T-helper 1 cell treated with Interleukin-12 subunit alpha and Interleukin-12 subunit beta and Interleukin-4 antibody, amounts not matched to agents 30 μg/mL and 1 μg/mL, for 36 hours (primary cell): ENCODE measurements at regions not wholly inside any gene's neighbourhood (a gene's known extent, or its start where the extent isn't known, plus 50 kb on each side); places are given as distances from the start of the nearest gene placed in this dataset.
"Not testable (repeated sequence)": the region's sequence is repeated elsewhere in the genome, so short reads cannot be mapped to it uniquely, and the experiment has no call there.

ENCODE experiments used
- H3K27ac Mint-ChIP-seq: one replicate; pipeline ENCODE4 v1.8.0; 2021; ENCODE audit warnings: mild to moderate bottlenecking, mixed read lengths
- H3K27me3 Mint-ChIP-seq: one replicate; pipeline ENCODE4 v1.8.0; 2021; ENCODE audit warnings: low read depth, mixed read lengths
- H3K36me3 Mint-ChIP-seq: one replicate; pipeline ENCODE4 v1.8.0; 2021; ENCODE audit warnings: low read depth, mixed read lengths
- H3K4me1 Mint-ChIP-seq: one replicate; pipeline ENCODE4 v1.8.0; 2021; ENCODE audit warnings: low read depth, mixed read lengths
- H3K4me3 Mint-ChIP-seq: one replicate; pipeline ENCODE4 v1.8.0; 2021; ENCODE audit warnings: mild to moderate bottlenecking, moderate library complexity, mixed read lengths
- H3K9me3 Mint-ChIP-seq: one replicate; pipeline ENCODE4 v1.8.0; 2021; ENCODE audit warnings: mixed read lengths

DNA sequence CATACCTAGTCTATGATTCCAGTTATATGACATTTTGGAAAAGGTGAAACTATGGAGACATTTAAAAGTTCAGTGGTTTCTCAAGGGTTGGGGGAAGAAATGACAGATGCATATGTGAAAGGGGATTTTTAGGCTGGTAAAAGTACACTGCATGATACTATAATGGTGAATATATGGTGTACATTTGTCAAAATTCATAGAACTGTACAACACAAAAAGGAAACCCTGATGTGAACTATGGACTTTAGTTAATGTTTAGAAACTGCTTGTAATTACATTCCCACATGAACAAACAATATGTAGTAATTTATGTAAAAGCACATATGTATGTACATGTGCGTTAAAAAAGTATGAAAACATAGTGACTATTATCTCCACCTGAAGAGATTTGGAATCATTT is 907.3 kb upstream of the CITED2 start:
- Mint-ChIP-seq H3K27ac (no peak overlapping the region), H3K9me3 (no peaks in the 10 kb centered on the region), H3K36me3 (no peaks in the 10 kb centered on the region), H3K4me1 (no peaks in the 10 kb centered on the region), H3K4me3 (no peak overlapping the region), H3K27me3 (no peaks in the 10 kb centered on the region)

DNA sequence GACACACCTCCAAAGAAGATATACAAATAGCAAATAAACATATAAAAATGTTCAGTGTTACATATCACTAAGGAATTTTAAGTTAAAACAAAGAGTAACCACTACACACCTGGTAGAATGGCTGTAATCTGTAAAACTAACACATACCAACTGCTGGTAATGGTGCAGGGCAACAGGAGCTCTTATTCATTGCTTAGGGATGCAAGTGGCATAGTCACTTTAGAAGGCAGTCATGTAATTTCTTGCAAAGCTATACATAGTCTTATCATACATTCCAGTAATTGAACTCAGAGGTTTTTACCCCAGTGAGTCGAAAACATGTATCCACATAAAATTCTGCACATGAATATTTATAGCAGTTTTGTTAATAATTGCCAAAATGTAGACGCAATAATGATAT is 906.8 kb upstream of the CITED2 start:
- H3K4me3 Mint-ChIP-seq: no peak overlapping the region
- H3K9me3 Mint-ChIP-seq: no peaks in the 10 kb centered on the region
- H3K27me3 Mint-ChIP-seq: no peaks in the 10 kb centered on the region
- H3K27ac Mint-ChIP-seq: no peak overlapping the region
- H3K36me3 Mint-ChIP-seq: no peaks in the 10 kb centered on the region
- no peaks in the 10 kb centered on the region for H3K4me1 Mint-ChIP-seq

DNA sequence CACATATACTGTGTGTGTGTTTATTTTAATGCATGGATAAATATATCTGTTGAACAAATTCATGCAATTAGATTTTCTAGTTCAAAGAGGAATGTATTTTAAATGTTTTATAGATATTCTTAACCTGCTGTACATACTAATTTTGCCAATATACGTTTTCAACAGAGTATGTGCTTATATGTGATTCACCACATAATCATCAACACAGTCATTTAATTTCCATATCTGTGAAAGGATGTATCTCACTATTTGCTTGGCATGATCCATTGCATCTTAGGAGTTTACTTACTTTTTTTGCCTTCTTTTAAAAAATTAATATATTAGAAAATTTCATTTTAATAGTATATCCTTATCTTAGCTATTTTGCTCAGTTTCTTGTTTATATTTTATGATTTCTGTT is 902.3 kb upstream of the CITED2 start:
- Mint-ChIP-seq H3K4me3 (no peak overlapping the region), H3K27me3 (no peaks in the 10 kb centered on the region), H3K27ac (no peak overlapping the region), H3K36me3 (no peaks in the 10 kb centered on the region), H3K9me3 (no peaks in the 10 kb centered on the region), H3K4me1 (no peaks in the 10 kb centered on the region)

DNA sequence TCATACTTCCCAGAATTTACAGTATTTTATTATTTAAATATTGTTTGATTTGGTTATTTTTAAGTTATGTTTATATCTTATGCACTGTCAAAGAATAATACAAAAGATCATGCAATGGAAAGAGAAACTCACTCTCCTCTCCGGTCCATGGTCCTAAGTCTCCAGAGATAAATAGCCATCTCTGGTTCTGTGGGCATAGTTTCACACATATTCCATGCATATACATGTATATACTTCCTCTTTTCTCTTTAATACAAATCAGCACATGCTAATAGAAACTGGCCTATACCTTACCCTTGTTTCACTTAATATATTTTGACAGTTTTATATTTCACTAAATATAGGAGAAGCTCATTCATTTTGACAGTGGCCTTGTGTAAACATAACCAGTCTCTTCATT is 901.7 kb upstream of the CITED2 start:
- Mint-ChIP-seq H3K4me3 (no peak overlapping the region), H3K9me3 (no peaks in the 10 kb centered on the region), H3K4me1 (no peaks in the 10 kb centered on the region), H3K36me3 (no peaks in the 10 kb centered on the region), H3K27me3 (no peaks in the 10 kb centered on the region), H3K27ac (no peak overlapping the region)

DNA sequence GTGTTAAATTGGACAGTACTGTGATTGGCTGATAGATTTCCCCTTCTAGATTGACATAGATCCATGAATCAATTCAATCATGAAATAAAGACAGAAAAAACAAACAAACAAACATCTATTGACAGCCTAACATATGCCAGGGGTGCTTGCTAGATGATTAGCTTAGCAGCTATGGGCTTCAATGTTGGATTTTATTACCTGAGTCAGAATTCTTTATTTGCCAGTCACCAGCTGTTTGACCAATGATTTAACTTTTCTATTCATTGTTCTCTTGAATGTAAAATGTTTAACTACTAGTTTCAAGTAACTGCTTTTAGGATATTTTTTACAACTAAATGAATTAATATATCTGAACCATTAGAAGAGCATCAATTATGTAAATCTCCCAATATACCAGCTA is 901.3 kb upstream of the CITED2 start:
- no peak overlapping the region for H3K27ac Mint-ChIP-seq
- H3K4me1 Mint-ChIP-seq: no peaks in the 10 kb centered on the region
- no peaks in the 10 kb centered on the region for H3K36me3 Mint-ChIP-seq
- no peak overlapping the region for H3K4me3 Mint-ChIP-seq
- H3K9me3 Mint-ChIP-seq: no peaks in the 10 kb centered on the region
- H3K27me3 Mint-ChIP-seq: no peaks in the 10 kb centered on the region

DNA sequence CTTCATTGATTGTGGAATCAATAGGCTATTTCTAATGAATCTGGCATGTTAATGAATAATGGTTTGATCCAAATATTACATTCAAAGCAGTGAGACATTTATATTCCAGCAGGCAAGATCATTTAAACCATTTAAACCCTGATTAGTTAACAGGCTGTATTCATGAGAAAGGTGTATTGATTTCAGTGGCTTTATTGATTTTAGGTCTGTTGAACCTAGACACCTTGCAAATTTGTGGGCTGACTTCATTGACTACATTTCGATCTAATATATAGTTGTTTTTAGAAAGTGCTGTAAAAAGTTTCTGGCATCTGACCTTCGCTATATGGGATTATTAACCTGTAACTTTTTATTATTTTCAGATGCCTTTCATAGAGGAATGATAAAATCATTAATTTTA is 900.1 kb upstream of the CITED2 start:
- Mint-ChIP-seq H3K27ac (no peak overlapping the region), H3K27me3 (no peaks in the 10 kb centered on the region), H3K9me3 (no peaks in the 10 kb centered on the region), H3K4me3 (no peak overlapping the region), H3K4me1 (no peaks in the 10 kb centered on the region), H3K36me3 (no peaks in the 10 kb centered on the region)

DNA sequence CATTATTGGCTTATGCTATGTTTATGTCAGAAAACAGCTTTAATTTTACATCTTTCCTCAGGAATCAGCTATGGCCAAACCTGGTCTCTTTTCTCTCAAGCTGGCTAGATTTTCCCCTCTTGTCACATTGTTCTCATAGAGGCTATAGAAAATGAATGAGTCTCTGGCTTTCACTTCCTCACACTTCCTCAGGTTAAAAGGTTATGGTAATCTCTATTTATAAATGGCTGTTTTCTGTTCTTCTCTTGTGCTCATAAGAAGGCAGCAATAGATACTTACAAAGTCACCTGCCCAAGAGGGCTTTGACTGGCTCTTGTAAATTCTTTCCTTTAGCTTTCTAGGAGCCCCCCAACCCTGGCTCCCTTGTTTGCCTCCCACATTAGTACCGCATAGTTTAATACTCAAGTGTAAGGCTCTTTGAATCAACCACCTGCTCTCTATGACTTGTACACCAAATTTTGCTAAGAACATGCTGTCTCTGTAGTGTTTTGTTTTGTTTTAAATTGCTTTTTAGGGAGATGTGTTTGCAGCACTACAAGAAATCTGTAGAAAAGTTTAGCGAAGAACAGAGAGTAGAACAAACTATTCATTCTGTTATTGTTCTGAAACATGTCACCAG is 897.4 kb upstream of the CITED2 start:
- Mint-ChIP-seq H3K27ac (no peak overlapping the region), H3K4me3 (no peak overlapping the region), H3K4me1 (no peaks in the 10 kb centered on the region), H3K27me3 (no peaks in the 10 kb centered on the region), H3K36me3 (no peaks in the 10 kb centered on the region), H3K9me3 (no peaks in the 10 kb centered on the region)

GRCh38 chr6:140269591-140270165 is 895.2 kb upstream of the CITED2 start:
- Mint-ChIP-seq H3K9me3 (no peaks in the 10 kb centered on the region), H3K4me3 (no peak overlapping the region), H3K27ac (no peak overlapping the region), H3K27me3 (no peaks in the 10 kb centered on the region), H3K36me3 (no peaks in the 10 kb centered on the region), H3K4me1 (no peaks in the 10 kb centered on the region)

DNA sequence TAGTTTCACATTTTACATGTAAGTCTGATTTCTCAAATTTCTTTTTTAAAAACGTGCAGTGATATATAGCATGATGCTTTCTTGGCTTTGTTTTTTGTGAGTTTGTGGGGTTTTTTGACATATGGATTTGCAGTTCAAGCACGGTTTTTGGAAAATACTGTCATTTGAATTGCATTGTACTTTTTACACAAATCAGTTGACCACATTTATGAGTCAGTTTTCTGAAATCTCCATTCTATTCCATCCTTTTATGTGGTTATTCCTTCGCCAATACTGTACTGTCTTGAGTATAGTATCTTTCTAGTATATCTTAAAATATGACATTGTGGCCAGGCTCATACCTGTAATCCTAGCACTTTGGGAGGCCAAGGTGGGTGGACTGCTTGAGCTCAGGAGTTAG is 890.0 kb upstream of the CITED2 start:
- Mint-ChIP-seq H3K4me3 (no peak overlapping the region), H3K4me1 (no peaks in the 10 kb centered on the region)

GRCh38 chr6:140258302-140258701 is 883.9 kb upstream of the CITED2 start:
- not testable (repeated sequence) for H3K36me3 Mint-ChIP-seq, H3K4me1 Mint-ChIP-seq, H3K4me3 Mint-ChIP-seq, H3K9me3 Mint-ChIP-seq, H3K27me3 Mint-ChIP-seq, H3K27ac Mint-ChIP-seq

More for the DNA sequence above, 890.0 kb upstream of the CITED2 start:
- no peak overlapping the region for H3K27ac Mint-ChIP-seq
- no peaks in the 10 kb centered on the region for H3K27me3 Mint-ChIP-seq
- no peaks in the 10 kb centered on the region for H3K9me3 Mint-ChIP-seq
- H3K36me3 Mint-ChIP-seq: no peaks in the 10 kb centered on the region

DNA sequence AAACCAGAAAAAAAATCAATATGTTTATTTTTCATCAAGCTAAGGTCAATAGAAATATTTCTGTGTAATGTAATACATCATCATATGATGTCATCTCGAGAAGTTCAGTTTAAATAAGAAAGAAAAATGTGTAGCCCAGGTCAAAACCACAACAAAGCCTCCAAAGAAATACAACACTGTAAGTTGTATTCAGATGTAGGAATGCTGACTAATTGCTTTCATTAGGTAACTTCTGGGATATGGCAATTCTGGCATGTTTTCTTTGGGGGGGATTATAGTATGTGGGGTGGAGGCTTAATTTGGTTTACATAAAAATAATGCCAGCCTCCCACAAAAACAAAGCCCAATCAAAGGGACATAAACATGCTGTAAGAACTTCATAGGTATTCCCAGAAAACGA is 881.8 kb upstream of the CITED2 start:
- no peaks in the 10 kb centered on the region for H3K9me3 Mint-ChIP-seq
- no peak overlapping the region for H3K27ac Mint-ChIP-seq
- H3K4me3 Mint-ChIP-seq: no peak overlapping the region
- H3K27me3 Mint-ChIP-seq: no peaks in the 10 kb centered on the region
- H3K36me3 Mint-ChIP-seq: no peaks in the 10 kb centered on the region
- no peaks in the 10 kb centered on the region for H3K4me1 Mint-ChIP-seq

GRCh38 chr6:140253096-140253495 is 878.6 kb upstream of the CITED2 start:
- no peak overlapping the region for H3K27ac Mint-ChIP-seq
- no peaks in the 10 kb centered on the region for H3K4me1 Mint-ChIP-seq
- no peak overlapping the region for H3K4me3 Mint-ChIP-seq
- H3K9me3 Mint-ChIP-seq: no peaks in the 10 kb centered on the region
- no peaks in the 10 kb centered on the region for H3K36me3 Mint-ChIP-seq
- no peaks in the 10 kb centered on the region for H3K27me3 Mint-ChIP-seq

DNA sequence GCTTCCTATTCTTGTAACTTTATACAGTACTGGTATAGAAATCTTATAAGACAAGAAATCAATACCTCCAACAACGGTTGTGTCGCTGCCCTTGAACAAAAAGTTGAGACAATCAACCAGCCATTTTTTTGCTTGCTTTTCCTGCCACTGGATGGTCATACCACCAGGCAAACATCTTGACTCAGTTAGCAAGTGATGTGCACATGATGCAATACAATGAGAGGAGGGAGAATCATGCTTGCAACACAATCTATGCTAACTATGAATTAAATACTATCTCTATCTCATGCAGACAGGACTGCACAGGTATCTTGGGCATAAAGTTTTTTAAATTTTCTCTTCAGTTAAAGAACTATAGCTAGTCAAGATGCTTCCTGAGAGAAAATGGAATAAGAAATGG is 877.7 kb upstream of the CITED2 start:
- Mint-ChIP-seq H3K4me1 (no peaks in the 10 kb centered on the region), H3K27ac (no peak overlapping the region)

DNA sequence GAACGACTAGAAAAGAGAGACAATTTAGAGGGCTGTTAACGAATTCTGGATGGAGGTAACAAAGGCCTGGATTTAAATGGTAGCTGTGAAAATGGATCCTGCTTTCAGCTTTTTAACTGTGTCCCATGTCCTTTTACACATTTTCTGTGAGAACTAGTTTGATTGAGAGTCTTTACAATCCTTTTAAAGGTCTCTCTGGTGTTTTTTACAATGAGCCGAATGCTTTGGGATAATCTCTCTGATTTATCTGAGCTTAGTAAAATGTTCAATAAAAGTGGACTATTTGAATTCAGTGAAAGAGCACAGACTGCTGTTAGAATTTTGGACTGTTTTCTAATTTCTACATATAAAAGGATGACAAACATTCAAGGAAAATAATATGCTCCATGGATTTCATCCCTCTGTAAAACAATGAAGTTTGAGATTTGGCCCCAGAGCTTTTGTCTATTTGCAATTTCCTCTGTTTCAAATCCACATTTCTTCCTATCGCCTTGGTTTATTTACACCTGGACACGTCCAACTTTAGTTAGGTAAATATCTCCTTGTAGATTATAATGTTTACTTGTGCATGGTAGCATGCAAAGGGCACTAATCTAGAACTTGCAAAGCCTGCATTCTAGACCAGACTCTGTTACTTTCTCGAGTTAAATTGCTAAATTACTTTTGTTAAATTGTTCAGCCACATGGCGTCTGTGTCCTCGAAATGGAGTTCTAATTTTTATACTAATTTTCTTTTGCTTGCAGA is 871.0 kb upstream of the CITED2 start:
- Mint-ChIP-seq H3K27ac (no peak overlapping the region), H3K4me1 (no peaks in the 10 kb centered on the region), H3K27me3 (no peaks in the 10 kb centered on the region), H3K9me3 (no peaks in the 10 kb centered on the region), H3K36me3 (no peaks in the 10 kb centered on the region), H3K4me3 (no peak overlapping the region)

More for the DNA sequence above, 877.7 kb upstream of the CITED2 start:
- Mint-ChIP-seq H3K9me3 (no peaks in the 10 kb centered on the region), H3K36me3 (no peaks in the 10 kb centered on the region), H3K27me3 (no peaks in the 10 kb centered on the region), H3K4me3 (no peak overlapping the region)

DNA sequence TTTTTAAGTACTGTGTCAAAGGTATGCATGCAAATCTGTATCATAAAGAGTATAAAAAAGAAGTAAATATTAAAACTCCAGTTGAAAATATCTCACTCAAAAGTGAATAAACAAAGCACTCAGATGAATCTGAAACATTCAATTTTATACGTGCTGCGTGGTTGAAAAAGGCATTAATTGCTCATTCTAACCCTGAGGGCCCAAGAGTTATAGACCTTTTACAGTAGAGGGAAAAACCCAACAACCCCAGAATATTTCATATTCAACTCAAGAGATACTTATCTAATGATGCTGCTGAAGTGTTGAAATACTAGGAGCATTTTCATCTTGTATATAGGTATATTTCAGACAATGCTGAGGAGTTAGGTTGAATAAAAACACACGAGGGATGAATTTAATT is 862.8 kb upstream of the CITED2 start:
- Mint-ChIP-seq H3K27ac (no peak overlapping the region), H3K4me3 (no peak overlapping the region), H3K27me3 (no peaks in the 10 kb centered on the region), H3K9me3 (peaks cover 10% of the 10 kb centered on the region), H3K4me1 (no peaks in the 10 kb centered on the region), H3K36me3 (no peaks in the 10 kb centered on the region)
